ENCODE measurements at regions not wholly inside any gene's neighbourhood (a gene's known extent, or its start where the extent isn't known, plus 50 kb on each side); places are given as distances from the start of the nearest gene placed in this dataset.

GRCh38 chr7:26482927-26483326 is 191.3 kb downstream of the SNX10 start:
- Histone ChIP-seq H3K36me3 (no peaks in the 10 kb centered on the region), H3K27me3 (no peaks in the 10 kb centered on the region), H3K9me3 (no peaks in the 10 kb centered on the region), H3K27ac (no peak overlapping the region), H3K4me1 (no peaks in the 10 kb centered on the region), H3K4me3 (no peak overlapping the region)
- no peak for DNase-seq (ENCODE audit: low spot score in 2 of 2)
- no peak for TF ChIP-seq CTCF (IDR thresholded peaks at IDR 0.05)
- intact Hi-C loops (cut with DNase I) = no loop called here

- Histone ChIP-seq H3K36me3 (no peaks in the 10 kb centered on the region), H3K27me3 (no peaks in the 10 kb centered on the region), H3K9me3 (no peaks in the 10 kb centered on the region), H3K4me1 (no peaks in the 10 kb centered on the region), H3K4me3 (no peak overlapping the region), H3K27ac (no peak overlapping the region)
- TF ChIP-seq CTCF (IDR thresholded peaks at IDR 0.05) = no peak
- intact Hi-C loops (cut with DNase I) = no loop called here
- no peak for DNase-seq (ENCODE audit: low spot score in 2 of 2)
Measured at GRCh38 chr7:26483843-26484242, 192.2 kb downstream of the SNX10 start.

- no peak for TF ChIP-seq CTCF (IDR thresholded peaks at IDR 0.05)
- no peak for DNase-seq (ENCODE audit: low spot score in 2 of 2)
- Histone ChIP-seq H3K36me3 (no peaks in the 10 kb centered on the region), H3K27me3 (no peaks in the 10 kb centered on the region), H3K9me3 (no peaks in the 10 kb centered on the region), H3K4me3 (no peak overlapping the region), H3K27ac (no peak overlapping the region), H3K4me1 (no peaks in the 10 kb centered on the region)
- intact Hi-C loops (cut with DNase I) = no loop called here
Measured at GRCh38 chr7:26485367-26485934, 193.8 kb downstream of the SNX10 start.

- Histone ChIP-seq H3K27ac (no peak overlapping the region), H3K4me1 (no peaks in the 10 kb centered on the region)
- intact Hi-C loops (cut with DNase I) = no loop called here
Measured at GRCh38 chr7:26486153-26486552, 194.5 kb downstream of the SNX10 start.

GRCh38 chr7:26487780-26488515 is 196.3 kb downstream of the SNX10 start:
- no peak overlapping the region for H3K27ac ChIP-seq
- H3K4me3 ChIP-seq = no peak overlapping the region
- TF ChIP-seq CTCF (IDR thresholded peaks at IDR 0.05) = no peak
- H3K27me3 ChIP-seq = no peaks in the 10 kb centered on the region
- intact Hi-C loops (cut with DNase I) = no loop called here
- no peaks in the 10 kb centered on the region for H3K9me3 ChIP-seq
- no peaks in the 10 kb centered on the region for H3K36me3 ChIP-seq
- DNase-seq (ENCODE audit: low spot score in 2 of 2) = no peak
- no peaks in the 10 kb centered on the region for H3K4me1 ChIP-seq

More at GRCh38 chr7:26486153-26486552, 194.5 kb downstream of the SNX10 start:
- no peaks in the 10 kb centered on the region for H3K36me3 ChIP-seq
- no peaks in the 10 kb centered on the region for H3K9me3 ChIP-seq
- no peak overlapping the region for H3K4me3 ChIP-seq
- DNase-seq (ENCODE audit: low spot score in 2 of 2) = no peak
- no peaks in the 10 kb centered on the region for H3K27me3 ChIP-seq
- TF ChIP-seq CTCF (IDR thresholded peaks at IDR 0.05) = no peak
